Prostate gland (tissue), 2 donors: ENCODE measurements at regions not wholly inside any gene's neighbourhood (a gene's known extent, or its start where the extent isn't known, plus 50 kb on each side); places are given as distances from the start of the nearest gene placed in this dataset.

Experiments used
- DNase-seq: peaks from one replicate; pipeline ENCODE4 v3.0.0-alpha.2; 2019; ENCODE audit warnings: low spot score
- H3K27ac ChIP-seq, 2 donors: fragments of 200-600 bp; sonication (generic); 2 replicates each; pipeline ENCODE4 v1.5.1; 2017 to 2019
- H3K27me3 ChIP-seq: fragments of 200-600 bp; sonication (generic); replicated peaks from 2 replicates; pipeline ENCODE4 v1.5.1; 2019; ENCODE audit not compliant: insufficient read depth
- H3K36me3 ChIP-seq, 2 donors: fragments of 200-600 bp; sonication (generic); 1 replicate in 1 of 2; 2 replicates in 1 of 2; pipeline versions ENCODE4 v1.5.1 to v1.8.1; 2017 to 2019
- H3K4me1 ChIP-seq: fragments of 200-600 bp; sonication (generic); replicated peaks from 2 replicates; pipeline ENCODE4 v1.5.1; 2019
- H3K4me3 ChIP-seq, 2 donors: fragments of 200-600 bp; sonication (generic); 2 replicates each; pipeline ENCODE4 v1.5.1; 2017 to 2019
- H3K9me3 ChIP-seq: fragments of 200-600 bp; sonication (generic); 2 replicates; pipeline ENCODE4 v1.5.1; 2017
- CTCF ChIP-seq, 4 experiments: fragments of 200-600 bp in 2 of 4; fragments of 450-650 bp in 2 of 4; sonication (generic) in 2 of 4; IDR thresholded peaks; 1 replicate in 3 of 4; 2 replicates in 1 of 4; pipeline ENCODE4 v1.5.1; 2016 to 2019; ENCODE audit warnings: antibody characterized with exemption in 4 of 4, mild to moderate bottlenecking in 2 of 4, moderate library complexity in 2 of 4
- POLR2A ChIP-seq: fragments of 450-650 bp; IDR thresholded peaks from one replicate; pipeline ENCODE4 v1.6.1; 2016; ENCODE audit warnings: antibody characterized with exemption, mild to moderate bottlenecking
- POLR2AphosphoS5 ChIP-seq: sonication (generic); formaldehyde crosslinking; IDR thresholded peaks from one replicate; pipeline ENCODE4 v1.6.1; 2017; ENCODE audit warnings: antibody characterized with exemption
- WGBS: methylation state at CpG from one replicate; pipeline ENCODE4 v1.1.5; 2018; 5-methylcytosine and 5-hydroxymethylcytosine counted together
- intact Hi-C: fragments of 100-400 bp; cut with DNase I; formaldehyde crosslinking; loops from one replicate; pipeline ENCODE4 v1.14.2; 2022

- no peak overlapping the region for H3K27ac ChIP-seq
- H3K36me3 ChIP-seq, result no peaks in the 10 kb centered on the region
- H3K9me3 ChIP-seq, result no peaks in the 10 kb centered on the region
- DNase-seq, result no peak
- 84% methylated on average over 1 of the region's 1 CpG for WGBS
- intact Hi-C loops, result no loop called here
- H3K4me1 ChIP-seq, result no peaks in the 10 kb centered on the region
- no peak overlapping the region for H3K4me3 ChIP-seq
- no peak for TF ChIP-seq POLR2A
- no peak for TF ChIP-seq POLR2AphosphoS5
- no peak for TF ChIP-seq CTCF (IDR thresholded peaks at IDR 0.05)
- H3K27me3 ChIP-seq, result no peaks in the 10 kb centered on the region
These were observed 244.9 kb upstream of the CBLB start for GRCh38 chr3:106113747-106114146.

- no peak for TF ChIP-seq POLR2AphosphoS5
- no peak for TF ChIP-seq CTCF (IDR thresholded peaks at IDR 0.05)
- no peak for TF ChIP-seq POLR2A
- Histone ChIP-seq H3K4me3 (no peak overlapping the region), H3K9me3 (no peaks in the 10 kb centered on the region), H3K27me3 (no peaks in the 10 kb centered on the region), H3K27ac (no peak overlapping the region), H3K4me1 (no peaks in the 10 kb centered on the region), H3K36me3 (no peaks in the 10 kb centered on the region)
- WGBS, result 88% methylated on average over 1 of the region's 1 CpG
- intact Hi-C loops, result no loop called here
- DNase-seq, result no peak
These were observed 245.4 kb upstream of the CBLB start for GRCh38 chr3:106114220-106114619.

GRCh38 chr3:106114848-106115247 is 246.0 kb upstream of the CBLB start:
- no peak for DNase-seq
- Histone ChIP-seq H3K4me1 (no peaks in the 10 kb centered on the region), H3K27ac (no peak overlapping the region), H3K9me3 (no peaks in the 10 kb centered on the region), H3K27me3 (no peaks in the 10 kb centered on the region), H3K36me3 (no peaks in the 10 kb centered on the region), H3K4me3 (no peak overlapping the region)
- TF ChIP-seq POLR2A (no peak), POLR2AphosphoS5 (no peak), CTCF (IDR thresholded peaks at IDR 0.05) (no peak)
- intact Hi-C loops, result no loop called here

GRCh38 chr3:106115557-106115956 is 246.7 kb upstream of the CBLB start:
- WGBS, result 97% methylated on average over 2 of the region's 2 CpGs
- Histone ChIP-seq H3K36me3 (no peaks in the 10 kb centered on the region), H3K27ac (no peak overlapping the region), H3K27me3 (no peaks in the 10 kb centered on the region), H3K4me3 (no peak overlapping the region), H3K4me1 (no peaks in the 10 kb centered on the region), H3K9me3 (no peaks in the 10 kb centered on the region)
- intact Hi-C loops, result no loop called here
- TF ChIP-seq CTCF (IDR thresholded peaks at IDR 0.05), result no peak
- TF ChIP-seq POLR2A, result no peak
- TF ChIP-seq POLR2AphosphoS5, result no peak
- no peak for DNase-seq

GRCh38 chr3:106116733-106117489 is 248.1 kb upstream of the CBLB start:
- H3K4me1 ChIP-seq, result no peaks in the 10 kb centered on the region
- DNase-seq, result no peak
- H3K4me3 ChIP-seq, result no peak overlapping the region
- no peaks in the 10 kb centered on the region for H3K27me3 ChIP-seq
- intact Hi-C loops, result no loop called here
- 95% methylated on average over 7 of the region's 7 CpGs for WGBS
- TF ChIP-seq POLR2A (no peak), CTCF (IDR thresholded peaks at IDR 0.05) (no peak), POLR2AphosphoS5 (no peak)
- H3K36me3 ChIP-seq, result no peaks in the 10 kb centered on the region
- no peak overlapping the region for H3K27ac ChIP-seq
- H3K9me3 ChIP-seq, result no peaks in the 10 kb centered on the region
